Astrocyte (in vitro differentiated cells and primary cell): ENCODE measurements at regions not wholly inside any gene's neighbourhood (a gene's known extent, or its start where the extent isn't known, plus 50 kb on each side); places are given as distances from the start of the nearest gene placed in this dataset.
"Not testable (repeated sequence)": the region's sequence is repeated elsewhere in the genome, so short reads cannot be mapped to it uniquely, and the experiment has no call there.

Experiments
- EZH2 ChIP-seq: IDR thresholded peaks from 2 replicates; pipeline ENCODE4 v1.6.1; 2012; ENCODE audit warnings: mild to moderate bottlenecking, low read length, inconsistent platforms; ENCODE audit not compliant: insufficient read depth
- TF ChIP-seq, protein P1 (sequence below): IDR thresholded peaks from 2 replicates; pipeline ENCODE4 v1.5.1; 2011; ENCODE audit warnings: low read depth, mild to moderate bottlenecking, inconsistent platforms, low read length, moderate library complexity; ENCODE audit not compliant: insufficient read depth

DNA sequence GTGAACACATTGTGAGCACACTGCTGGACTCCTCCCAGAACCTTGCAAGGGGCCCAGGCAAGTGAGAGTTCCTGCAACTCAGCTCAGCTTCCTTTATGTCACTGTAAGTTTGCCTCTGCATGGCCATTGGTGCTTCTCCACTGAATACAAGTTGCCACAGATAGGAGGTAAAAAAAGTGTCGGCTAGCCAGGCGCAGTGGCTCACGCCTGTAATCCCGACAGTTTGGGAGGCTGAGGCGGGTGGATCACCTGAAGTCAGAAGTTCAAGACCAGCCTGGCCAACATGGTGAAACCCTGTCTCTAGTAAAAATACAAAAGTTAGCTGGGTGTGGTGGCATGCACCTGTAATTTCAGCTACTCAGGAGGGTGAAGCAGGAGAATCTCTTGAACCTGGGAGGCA is 435.8 kb downstream of the CNTN3 start:
- TF ChIP-seq, protein P1, sequence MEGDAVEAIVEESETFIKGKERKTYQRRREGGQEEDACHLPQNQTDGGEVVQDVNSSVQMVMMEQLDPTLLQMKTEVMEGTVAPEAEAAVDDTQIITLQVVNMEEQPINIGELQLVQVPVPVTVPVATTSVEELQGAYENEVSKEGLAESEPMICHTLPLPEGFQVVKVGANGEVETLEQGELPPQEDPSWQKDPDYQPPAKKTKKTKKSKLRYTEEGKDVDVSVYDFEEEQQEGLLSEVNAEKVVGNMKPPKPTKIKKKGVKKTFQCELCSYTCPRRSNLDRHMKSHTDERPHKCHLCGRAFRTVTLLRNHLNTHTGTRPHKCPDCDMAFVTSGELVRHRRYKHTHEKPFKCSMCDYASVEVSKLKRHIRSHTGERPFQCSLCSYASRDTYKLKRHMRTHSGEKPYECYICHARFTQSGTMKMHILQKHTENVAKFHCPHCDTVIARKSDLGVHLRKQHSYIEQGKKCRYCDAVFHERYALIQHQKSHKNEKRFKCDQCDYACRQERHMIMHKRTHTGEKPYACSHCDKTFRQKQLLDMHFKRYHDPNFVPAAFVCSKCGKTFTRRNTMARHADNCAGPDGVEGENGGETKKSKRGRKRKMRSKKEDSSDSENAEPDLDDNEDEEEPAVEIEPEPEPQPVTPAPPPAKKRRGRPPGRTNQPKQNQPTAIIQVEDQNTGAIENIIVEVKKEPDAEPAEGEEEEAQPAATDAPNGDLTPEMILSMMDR: not testable (repeated sequence)
- not testable (repeated sequence) for TF ChIP-seq EZH2
